GM18519 (cell line): ENCODE measurements at regions not wholly inside any gene's neighbourhood (a gene's known extent, or its start where the extent isn't known, plus 50 kb on each side); places are given as distances from the start of the nearest gene placed in this dataset.
"Not testable (repeated sequence)": the region's sequence is repeated elsewhere in the genome, so short reads cannot be mapped to it uniquely, and the experiment has no call there.

Experiments
- ATAC-seq: cut with Tn5 transposase; IDR thresholded peaks from one replicate; pipeline ENCODE4 v1.9.1; 2021; ENCODE audit warnings: mild to moderate bottlenecking, moderate library complexity; ENCODE audit not compliant: unreplicated experiment, low FRiP score

DNA sequence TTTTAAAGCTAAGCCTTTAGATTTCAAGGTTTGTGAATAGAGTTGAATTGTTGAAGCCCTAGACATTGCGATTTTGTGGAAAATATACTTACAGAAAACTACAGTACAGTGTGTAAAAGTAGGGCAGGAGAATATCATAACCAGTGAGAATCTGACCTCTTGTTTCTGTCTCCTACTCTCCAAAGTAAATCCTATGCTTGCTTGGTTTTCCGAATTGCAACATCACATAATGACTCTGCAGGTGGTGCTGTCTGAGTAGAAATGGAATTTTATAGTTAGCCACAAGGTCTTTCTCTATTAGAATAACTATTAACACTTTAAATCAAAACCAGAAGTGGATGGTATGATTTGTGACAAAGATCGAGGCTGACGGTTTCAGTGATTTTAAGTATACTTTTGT is 505.6 kb downstream of the RAPGEF2 start:
- ATAC-seq = no peak

DNA sequence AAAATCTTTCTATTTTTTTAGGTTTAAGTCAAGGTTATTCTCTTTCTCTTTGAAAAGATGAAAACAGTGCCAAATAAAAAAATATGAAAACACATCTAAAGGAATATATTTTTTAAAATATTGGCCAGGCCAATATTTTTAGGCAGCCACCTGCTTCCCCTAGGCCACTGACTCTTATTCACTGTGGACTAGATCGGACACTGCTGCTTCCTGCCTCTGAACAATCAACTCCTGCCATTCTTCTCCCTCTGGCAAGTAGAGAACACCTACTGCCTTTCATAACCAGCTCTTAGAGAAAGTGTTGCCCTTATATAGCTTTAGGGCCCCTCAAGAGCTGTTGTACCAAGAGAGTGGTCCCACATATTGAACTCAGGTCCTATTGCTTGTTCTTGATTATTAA is 529.2 kb downstream of the RAPGEF2 start:
- ATAC-seq = no peak

DNA sequence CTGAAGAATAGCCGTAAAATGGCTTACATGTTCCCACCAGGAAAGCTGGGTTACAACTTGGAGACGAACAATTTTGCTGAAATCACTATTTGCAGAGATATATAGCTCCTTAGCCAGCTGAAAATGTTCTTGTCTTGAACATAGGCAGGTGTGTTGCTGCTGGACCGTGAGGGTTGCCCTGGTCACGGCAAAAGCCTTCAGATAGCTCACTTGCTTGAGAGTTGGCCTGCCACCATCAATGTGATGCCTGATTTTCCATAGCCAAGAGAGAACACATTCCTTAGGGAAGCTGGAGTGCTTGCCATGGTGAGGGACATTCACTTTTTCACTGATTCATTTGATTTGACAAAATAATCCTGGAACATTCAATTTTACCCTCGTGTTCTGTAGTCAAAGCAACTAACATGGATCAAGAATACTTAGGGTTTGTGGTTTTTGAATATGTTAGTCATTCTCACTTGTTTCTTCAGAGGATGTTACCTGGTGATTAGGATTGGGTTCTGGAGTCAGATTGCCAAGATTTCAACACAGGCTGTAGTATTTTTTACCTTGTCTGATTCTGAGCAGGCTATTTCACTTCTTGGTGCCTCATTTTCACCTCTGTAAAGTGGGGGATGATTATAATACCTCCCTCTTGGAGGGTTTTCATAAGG is 536.9 kb downstream of the RAPGEF2 start:
- no peak for ATAC-seq

DNA sequence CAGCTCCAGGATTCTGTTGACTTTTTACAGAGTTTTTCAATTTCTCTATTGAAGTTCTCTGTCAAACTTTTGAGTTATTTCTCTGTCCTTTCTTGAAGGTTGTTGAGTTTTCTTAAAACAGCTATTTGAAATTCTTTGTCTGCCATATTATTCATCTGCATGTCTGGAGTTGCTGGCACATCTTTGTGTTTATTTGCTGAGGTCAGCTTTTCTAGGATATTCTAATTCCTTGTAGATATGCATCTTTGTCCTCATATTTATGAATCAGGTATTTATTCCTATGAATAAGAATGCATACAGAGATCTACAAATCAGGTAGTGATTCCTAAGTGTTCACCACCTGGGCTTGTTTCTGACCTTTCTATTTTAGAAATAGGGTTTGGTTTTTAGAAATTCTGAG is 546.4 kb downstream of the RAPGEF2 start:
- ATAC-seq = no peak

DNA sequence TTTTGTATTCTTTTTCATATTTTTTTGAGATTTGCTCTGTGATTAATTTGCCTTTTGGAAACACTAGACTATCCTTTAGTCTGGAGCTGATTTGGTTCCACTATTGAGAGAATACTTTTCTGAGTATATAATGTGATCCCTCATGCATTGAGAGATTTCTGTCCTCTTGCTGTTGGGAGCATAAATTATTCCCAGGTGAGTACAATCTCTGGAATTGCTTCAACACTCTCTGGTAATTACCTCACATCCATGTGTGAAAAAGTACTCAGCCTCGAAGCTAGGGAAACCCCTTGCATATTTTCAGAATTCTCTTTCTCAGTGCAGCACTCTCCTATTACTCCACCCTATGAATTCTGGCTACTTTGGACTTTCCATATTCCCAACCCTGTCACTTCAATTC is 550.0 kb downstream of the RAPGEF2 start:
- ATAC-seq = no peak

DNA sequence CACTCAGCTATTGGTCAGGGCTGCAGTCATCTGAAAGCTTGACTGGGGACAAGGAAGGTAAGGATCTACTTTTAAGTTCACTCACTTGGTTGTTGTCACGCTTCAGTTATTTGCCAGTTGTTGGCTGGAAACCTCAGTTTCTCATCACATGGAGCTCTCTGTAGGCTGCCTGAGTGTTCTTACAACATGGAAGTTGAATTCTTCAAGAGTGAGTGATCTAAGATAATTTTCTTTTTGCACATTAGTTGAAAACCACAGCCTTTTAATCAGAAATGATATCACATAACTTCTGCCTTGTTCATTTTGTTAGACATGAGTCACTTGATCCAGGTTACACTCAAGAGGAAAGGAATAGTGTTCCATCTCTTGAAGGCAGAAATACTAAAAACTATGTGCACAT is 552.7 kb downstream of the RAPGEF2 start:
- no peak for ATAC-seq

DNA sequence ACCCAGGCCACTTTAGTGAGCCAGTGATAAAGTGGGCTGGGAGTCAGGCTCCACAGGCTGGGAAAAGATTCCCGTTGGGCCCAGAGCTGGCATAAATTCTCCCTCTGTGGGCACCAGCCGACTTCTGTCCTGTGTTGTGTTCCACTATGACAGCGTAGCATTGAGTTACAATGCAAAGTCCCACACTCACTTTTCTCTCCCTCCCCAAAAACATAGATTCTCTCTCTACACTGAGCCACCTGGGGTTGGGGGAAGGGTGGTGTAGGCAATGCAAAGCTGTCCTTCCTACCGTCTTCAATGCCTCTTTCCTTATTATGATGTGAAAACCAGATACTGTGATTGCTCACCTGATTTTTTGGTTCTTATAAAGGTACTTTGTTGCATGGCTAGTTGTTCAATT is 566.2 kb downstream of the RAPGEF2 start:
- no peak for ATAC-seq

DNA sequence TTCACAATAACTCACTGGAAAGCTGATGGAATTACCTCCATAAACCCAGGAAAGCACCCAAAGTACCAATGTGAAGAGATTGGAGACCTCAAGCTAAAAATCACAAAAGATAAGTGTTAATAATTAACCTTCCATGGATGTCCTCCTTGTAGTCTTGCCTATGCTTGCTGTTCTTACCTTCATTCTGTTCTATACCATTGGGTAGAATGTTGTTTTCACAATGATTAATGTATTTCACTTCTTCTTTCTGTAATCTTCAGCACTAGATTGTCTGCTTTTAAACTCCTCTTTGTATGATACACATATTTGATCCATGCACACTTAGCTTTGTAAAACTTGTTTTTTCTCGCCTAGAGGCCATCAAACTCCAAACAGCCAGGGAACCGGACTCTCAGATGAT is 570.3 kb downstream of the RAPGEF2 start:
- no peak for ATAC-seq

DNA sequence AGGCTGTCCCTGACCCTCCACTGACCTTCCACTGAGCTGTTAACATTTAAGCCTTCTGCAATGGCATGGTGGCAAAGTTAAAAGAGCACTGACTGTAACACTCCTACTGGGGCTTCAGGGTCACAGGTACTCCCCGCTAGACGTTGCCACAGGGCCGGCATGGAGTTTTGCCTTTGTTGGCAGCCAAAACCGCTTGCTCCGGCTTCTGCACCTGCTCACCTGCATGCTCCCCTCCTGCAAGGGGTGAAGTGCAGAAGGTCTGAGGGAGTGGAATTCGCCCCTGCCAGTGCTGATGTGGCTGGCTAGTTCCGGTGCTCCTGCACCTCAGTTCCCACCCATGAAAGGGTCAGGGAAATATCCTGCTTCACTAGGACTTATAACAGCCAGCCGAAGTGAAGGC is 571.4 kb downstream of the RAPGEF2 start:
- ATAC-seq = no peak

DNA sequence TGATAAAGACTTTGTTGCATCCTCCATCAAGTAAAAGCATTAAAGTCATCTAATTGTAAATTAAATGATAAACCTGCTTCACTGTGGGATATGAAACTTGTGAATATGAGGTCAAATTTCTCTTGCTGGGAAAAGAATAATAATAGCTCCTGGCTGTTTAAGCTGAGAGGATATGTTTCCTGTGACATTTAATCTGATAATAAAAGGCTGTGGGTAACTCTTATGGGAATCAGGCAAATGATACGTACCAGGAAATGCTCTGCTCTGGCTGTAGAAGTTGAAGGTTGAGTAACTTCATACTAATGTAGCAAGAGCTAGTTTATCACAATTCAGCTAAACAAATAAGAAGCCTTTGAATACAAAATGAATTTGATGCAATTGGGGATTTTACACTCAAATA is 574.6 kb downstream of the RAPGEF2 start:
- ATAC-seq = no peak

DNA sequence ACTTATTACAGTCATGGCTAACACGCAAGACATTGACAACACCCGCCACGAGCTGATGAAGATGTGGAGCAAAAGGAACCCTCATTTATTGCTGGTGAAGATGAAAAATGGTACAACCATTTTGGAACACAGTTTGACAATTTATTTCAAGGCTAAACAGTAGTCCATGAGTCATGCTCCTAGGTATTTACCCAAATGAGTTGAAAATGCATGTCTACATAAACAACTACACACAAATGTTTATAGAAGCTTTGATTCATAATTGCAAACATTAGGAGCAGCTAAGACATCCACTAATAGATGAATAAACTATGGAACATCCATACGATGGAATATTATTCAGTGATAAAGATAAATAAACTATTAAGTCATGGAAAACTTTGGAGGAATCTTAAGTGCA is 580.1 kb downstream of the RAPGEF2 start:
- no peak for ATAC-seq

DNA sequence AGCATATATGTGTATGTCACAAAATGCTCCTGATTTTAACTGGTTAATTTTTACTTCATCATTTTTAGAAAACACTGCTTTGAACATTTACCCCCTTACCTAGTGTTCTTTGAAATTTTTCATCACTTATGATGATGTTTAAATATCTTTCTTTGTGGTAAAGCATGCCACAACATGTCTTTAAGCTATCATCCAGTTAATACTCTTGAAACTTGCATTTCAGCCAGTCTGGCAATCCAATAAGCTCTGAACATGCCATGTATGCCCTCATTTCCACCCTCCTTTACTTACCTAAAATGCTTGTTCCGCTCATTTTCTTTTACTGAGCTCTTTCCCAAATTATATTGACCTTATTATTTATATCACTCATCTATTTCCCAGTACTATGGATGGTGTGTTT is 581.2 kb downstream of the RAPGEF2 start:
- no peak for ATAC-seq

DNA sequence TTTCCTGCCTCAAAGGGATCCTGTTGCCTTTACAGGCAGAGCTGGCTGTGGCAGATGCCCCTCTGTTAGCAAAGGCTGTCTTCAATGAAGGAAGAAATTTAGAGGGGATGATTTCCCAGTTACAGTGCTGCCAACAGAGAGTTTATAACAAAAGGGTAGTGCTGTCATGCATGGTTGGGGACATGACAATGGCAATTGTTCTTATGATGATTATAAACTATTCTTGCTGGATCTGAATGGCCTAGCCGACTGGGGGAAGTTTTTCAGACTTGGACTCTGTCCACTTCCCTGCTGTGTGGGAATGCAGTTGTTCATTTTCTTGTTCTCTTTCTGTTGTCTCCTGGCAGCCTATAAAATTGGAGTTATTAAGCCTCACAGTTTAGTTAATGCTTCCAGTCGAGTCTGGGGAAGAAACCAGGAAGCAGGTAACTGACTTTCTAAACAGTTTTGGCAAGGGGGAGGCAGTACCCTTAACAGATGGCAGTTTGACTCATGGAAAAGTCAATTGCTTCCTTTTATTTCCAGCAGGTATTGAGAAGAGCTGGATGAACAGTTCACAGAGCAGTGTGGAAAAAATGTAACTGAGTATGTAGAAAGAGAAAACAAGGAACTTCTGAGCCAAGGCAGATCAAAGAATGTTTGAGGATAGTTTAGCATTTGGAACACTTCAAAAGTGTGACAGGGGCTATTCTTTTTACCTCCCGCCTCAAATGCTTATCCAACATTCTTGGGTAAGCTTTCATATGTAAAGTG is 582.6 kb downstream of the RAPGEF2 start:
- ATAC-seq = no peak

DNA sequence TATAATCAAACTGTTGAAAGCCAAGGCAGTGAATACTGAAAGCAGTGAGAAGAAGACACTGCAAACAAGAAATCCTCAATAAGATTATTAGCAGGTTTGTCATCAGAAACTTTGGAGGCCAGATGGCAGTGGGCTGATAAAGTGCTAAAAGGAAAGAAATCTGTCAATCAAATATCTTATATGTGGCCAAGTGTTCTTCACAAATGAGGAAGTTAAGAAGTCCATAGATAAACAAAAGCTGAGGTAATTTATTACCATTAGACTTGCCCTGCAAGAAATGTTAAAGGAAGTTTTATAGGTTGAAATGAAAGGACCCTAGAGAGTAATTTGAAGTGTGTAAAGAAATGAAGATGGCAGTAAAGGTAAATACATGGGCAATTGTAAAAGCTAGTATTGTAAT is 586.6 kb downstream of the RAPGEF2 start:
- no peak for ATAC-seq

DNA sequence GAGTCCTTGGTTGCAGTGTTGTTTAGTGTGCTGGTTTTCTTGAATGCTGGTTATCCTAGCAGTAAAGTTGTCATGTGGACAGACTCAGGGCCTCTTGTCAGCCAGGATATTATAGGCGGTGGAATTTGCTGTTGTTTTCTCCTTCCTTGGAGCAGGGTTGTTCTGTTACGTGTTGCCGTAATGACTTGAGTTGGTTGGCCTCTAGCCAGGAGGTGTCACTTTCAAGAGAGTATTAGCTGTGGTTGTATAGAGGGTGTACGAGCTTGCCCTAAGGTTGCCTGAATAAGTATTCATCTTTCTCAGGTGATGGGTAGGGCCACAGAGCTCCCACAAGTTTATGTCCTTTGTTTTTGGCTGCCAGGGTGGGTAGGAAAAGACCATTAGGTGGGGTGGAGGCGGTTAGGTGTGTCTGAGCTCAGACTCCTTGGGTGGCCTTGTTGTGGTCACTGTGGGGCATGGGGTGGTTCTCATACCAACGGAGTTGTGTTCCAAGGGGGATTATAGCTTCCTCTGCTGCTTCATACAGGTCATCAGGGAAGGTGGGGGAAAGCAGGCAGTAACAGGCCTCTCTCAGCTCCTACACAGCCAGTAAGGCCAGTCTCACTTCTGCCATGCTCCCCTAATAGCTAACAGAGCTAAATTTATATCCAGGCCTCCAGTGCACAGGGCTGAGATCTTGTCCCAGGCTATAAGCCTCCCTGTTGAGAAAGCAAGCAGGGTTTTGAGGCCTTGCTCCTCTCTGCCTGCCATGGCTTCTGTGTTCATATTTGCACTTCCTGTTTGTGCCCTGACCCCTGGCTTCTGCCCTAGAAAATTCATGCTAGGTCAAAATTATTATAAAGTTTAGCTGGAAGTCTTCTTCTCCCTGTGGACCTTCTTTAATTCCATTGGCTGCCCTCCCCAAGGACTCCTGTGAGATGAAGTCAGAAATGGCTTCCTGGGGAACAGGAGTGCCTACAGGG is 594.7 kb downstream of the RAPGEF2 start:
- no peak for ATAC-seq

DNA sequence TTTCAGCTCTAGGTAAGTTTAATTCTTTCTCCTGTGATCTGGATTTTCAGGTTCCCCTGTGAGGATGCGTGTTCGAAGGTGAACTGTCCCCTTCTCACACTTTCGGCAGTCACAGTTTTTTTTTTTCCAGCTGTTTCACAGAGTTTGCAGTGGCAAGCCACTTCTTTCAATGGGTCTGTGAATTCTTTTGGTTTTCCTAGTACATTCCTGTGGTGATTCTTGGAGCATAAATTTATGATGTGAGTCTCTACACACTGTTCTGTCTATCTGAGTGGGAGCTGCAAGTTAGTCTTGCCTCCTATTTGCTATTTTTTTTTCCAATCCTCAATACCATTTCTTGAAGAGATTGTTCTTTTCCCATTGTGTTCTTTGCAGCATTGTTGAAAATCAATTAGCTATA is 595.5 kb downstream of the RAPGEF2 start:
- ATAC-seq = no peak

DNA sequence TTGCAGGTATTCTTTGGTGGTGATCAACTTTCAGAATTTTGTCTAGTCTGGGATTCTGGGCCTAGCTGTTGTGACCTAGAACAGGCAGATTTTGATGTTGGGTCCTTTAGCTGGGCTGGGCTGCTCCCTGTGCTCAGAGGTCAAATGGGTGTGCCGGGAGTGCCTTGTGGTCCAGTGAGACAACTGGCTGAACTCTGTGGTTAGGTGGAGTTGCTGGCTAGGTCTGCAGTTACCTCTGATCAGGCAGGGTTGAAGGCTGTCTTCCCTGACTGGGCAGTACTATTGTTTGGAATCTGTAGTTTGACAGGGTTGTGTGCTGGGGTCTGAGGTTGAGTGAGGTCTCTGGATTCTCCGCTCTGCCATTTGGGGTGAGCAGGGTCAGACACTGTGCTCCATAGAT is 599.3 kb downstream of the RAPGEF2 start:
- ATAC-seq = no peak

DNA sequence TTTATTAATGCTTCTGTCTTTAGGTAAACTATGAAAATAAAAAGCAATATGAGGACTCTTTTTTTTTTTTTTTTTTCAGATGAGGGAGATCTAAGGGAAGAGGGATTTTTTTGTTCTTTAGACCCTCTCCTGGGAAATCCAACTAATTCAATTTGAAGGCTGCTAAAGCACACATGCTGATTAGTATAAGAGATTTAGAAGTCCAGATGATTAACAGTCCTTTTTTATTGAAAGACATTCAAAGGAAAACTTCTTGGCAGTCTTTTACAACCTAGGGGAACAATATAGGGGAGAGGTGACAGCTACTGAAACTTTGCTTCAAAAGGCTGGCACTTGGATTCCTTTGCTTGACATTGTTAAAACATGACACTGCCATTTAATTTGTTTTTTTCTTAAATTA is 602.5 kb downstream of the RAPGEF2 start:
- ATAC-seq = no peak

DNA sequence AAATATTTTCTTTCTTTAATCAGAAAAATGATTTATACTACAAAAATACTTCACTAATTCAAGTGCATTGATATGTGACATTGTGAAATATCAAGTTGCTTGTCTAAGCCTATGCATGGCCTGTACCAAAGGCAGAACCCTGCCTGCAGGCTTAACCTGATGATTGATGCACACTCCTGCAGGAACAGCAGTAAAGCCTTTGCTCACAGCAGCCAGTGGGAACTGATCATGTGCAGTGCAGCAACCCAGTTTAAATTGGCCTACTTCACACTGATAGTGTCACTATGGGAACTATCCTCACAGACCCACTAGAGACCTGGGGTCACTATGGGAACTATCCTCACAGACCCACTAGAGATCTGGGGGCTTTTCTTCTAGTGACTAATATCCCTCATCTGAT is 603.8 kb downstream of the RAPGEF2 start:
- ATAC-seq = no peak

DNA sequence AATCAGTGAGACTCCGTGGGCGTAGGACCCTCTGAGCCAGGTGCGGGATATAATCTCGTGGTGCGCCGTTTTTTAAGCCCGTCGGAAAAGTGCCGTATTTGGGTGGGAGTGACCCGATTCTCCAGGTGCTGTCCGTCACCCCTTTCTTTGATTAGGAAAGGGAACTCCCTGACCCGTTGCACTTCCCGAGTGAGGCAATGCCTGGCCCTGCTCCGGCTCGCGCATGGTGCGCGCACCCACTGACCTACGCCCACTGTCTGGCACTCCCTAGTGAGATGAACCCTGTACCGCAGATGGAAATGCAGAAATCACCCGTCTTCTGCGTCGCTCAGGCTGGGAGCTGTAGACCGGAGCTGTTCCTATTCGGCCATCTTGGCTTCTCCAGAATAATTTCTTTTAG is 612.3 kb downstream of the RAPGEF2 start:
- not testable (repeated sequence) for ATAC-seq

DNA sequence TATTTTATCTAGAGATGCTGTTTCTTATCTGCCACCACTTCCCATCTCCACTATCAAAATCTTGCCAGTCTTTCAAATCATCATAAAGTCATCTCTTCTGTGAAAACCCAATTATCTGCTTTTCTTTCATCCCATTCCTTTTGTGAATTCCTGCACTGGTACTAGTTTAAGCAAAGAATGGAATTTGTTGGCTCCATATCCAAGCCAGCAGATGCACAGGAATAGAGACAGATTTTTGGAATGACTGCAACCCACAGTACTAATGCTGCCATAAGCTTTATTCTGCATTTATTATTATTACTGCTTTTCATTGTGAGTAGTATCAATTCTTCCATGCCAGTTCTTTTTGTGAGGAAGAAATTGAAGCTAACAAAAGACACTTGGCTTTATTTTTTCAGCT is 616.7 kb downstream of the RAPGEF2 start:
- no peak for ATAC-seq
